Gastrocnemius medialis (tissue), 4 donors: ENCODE measurements at regions not wholly inside any gene's neighbourhood (a gene's known extent, or its start where the extent isn't known, plus 50 kb on each side); places are given as distances from the start of the nearest gene placed in this dataset.

Experiments
- ATAC-seq, 2 donors: fragments of 150-250 bp; one replicate each; pipeline ENCODE4 v1.9.1; 2016
- DNase-seq, 2 donors: peaks; one replicate each; pipeline ENCODE4 v3.0.0-alpha.2; 2019
- H3K27ac ChIP-seq, 4 donors: fragments of 200-600 bp; sonication (generic); 1 replicate in 1 of 4; 2 replicates in 3 of 4; pipeline ENCODE4 v1.5.1; 2016 to 2018; ENCODE audit warnings: mild to moderate bottlenecking in 2 of 4, moderate library complexity in 1 of 4
- H3K27me3 ChIP-seq, 3 donors: fragments of 200-600 bp; sonication (generic) in 2 of 3; 1 replicate in 1 of 3; 2 replicates in 2 of 3; pipeline versions ENCODE4 v1.5.1 to v1.6.0; 2016 to 2019; ENCODE audit warnings: mild to moderate bottlenecking in 1 of 3, moderate library complexity in 1 of 3
- H3K36me3 ChIP-seq, 2 donors: fragments of 200-600 bp; sonication (generic) in 1 of 2; one replicate each; pipeline ENCODE4 v1.5.1; 2017 to 2018
- H3K4me1 ChIP-seq, 2 donors: fragments of 200-600 bp; sonication (generic) in 1 of 2; one replicate each; pipeline ENCODE4 v1.5.1; 2016 to 2017; ENCODE audit warnings: mild to moderate bottlenecking in 2 of 2
- H3K4me3 ChIP-seq, 4 donors: fragments of 200-600 bp; sonication (generic) in 3 of 4; 1 replicate in 1 of 4; 2 replicates in 3 of 4; pipeline ENCODE4 v1.5.1; 2016 to 2019; ENCODE audit warnings: mild to moderate bottlenecking in 2 of 4
- H3K9me3 ChIP-seq, 3 donors: fragments of 200-600 bp; sonication (generic) in 2 of 3; 1 replicate in 1 of 3; 2 replicates in 2 of 3; pipeline ENCODE4 v1.5.1; 2016 to 2019
- POLR2A ChIP-seq, 2 donors: fragments of 450-650 bp; IDR thresholded peaks; one replicate each; pipeline ENCODE4 v1.6.1; 2017; ENCODE audit warnings: antibody characterized with exemption in 2 of 2, mild to moderate bottlenecking in 2 of 2, moderate library complexity in 2 of 2
- in situ Hi-C, 4 donors: fragments of 200-750 bp; cut with MboI; loops; one replicate each; pipeline versions ENCODE4 v1.15.0 to v1.8.0; 2017; ENCODE audit warnings: low sequenced_read_pairs in 4 of 4
- intact Hi-C: fragments of 100-400 bp; cut with DNase I; formaldehyde crosslinking; loops from one replicate; pipeline ENCODE4 v1.15.1; 2023; ENCODE audit warnings: low total_unique reads
- TF ChIP-seq, protein P1 (sequence below), 5 experiments: fragments of 450-650 bp in 3 of 5; fragments of 200-600 bp in 2 of 5; sonication (generic) in 2 of 5; IDR thresholded peaks in 4 of 5; conservative IDR thresholded peaks in 1 of 5; 1 replicate in 4 of 5; 2 replicates in 1 of 5; pipeline ENCODE4 v1.5.1; 2016 to 2019; ENCODE audit warnings: antibody characterized with exemption in 5 of 5, mild to moderate bottlenecking in 3 of 5, moderate library complexity in 3 of 5

GRCh38 chr6:135651964-135652755 lies 154.6 kb upstream of the AHI1 start:
- Histone ChIP-seq H3K27ac (no peak overlapping the region), H3K9me3 (peaks cover 0 to 7% (median 0%) of the 10 kb centered on the region in 3 donors), H3K36me3 (no peaks in the 10 kb centered on the region), H3K4me1 (no peaks in the 10 kb centered on the region), H3K4me3 (no peak overlapping the region), H3K27me3 (no peaks in the 10 kb centered on the region)
- no peak for DNase-seq
- ATAC-seq = no peak
- TF ChIP-seq, protein P1, sequence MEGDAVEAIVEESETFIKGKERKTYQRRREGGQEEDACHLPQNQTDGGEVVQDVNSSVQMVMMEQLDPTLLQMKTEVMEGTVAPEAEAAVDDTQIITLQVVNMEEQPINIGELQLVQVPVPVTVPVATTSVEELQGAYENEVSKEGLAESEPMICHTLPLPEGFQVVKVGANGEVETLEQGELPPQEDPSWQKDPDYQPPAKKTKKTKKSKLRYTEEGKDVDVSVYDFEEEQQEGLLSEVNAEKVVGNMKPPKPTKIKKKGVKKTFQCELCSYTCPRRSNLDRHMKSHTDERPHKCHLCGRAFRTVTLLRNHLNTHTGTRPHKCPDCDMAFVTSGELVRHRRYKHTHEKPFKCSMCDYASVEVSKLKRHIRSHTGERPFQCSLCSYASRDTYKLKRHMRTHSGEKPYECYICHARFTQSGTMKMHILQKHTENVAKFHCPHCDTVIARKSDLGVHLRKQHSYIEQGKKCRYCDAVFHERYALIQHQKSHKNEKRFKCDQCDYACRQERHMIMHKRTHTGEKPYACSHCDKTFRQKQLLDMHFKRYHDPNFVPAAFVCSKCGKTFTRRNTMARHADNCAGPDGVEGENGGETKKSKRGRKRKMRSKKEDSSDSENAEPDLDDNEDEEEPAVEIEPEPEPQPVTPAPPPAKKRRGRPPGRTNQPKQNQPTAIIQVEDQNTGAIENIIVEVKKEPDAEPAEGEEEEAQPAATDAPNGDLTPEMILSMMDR (IDR thresholded peaks at IDR 0.05 in 4 of 5, conservative IDR thresholded peaks at IDR 0.05 in 1 of 5) = no peak
- TF ChIP-seq POLR2A (IDR thresholded peaks at IDR 0.05) = no peak
- in situ Hi-C loops (no loop called here), intact Hi-C loops (no loop called here)

DNA sequence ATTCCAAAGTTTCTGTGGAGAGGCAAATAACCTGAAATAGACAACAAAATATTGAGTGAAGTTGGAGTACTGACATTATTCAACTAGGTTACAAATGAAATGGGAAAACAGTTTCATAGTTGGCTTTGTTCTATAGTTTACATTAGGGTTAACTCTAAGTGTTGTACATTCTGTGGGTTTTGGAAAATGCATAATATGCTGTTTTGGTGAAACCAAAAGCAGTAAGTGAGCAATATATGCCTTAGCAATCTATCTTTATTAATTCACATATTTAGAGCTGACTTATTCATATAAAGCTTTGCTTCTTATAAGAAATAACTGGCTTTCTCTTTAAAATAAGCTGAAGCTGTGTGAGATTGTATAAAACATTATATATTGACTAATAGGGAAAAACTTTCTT lies 157.5 kb upstream of the AHI1 start:
- no peak for ATAC-seq
- DNase-seq = no peak
- Histone ChIP-seq H3K4me3 (no peak overlapping the region), H3K4me1 (no peaks in the 10 kb centered on the region), H3K27me3 (no peaks in the 10 kb centered on the region), H3K27ac (no peak overlapping the region), H3K9me3 (peaks cover 0 to 7% (median 0%) of the 10 kb centered on the region in 3 donors), H3K36me3 (no peaks in the 10 kb centered on the region)
- TF ChIP-seq, protein P1 (IDR thresholded peaks at IDR 0.05 in 4 of 5, conservative IDR thresholded peaks at IDR 0.05 in 1 of 5) = no peak
- TF ChIP-seq POLR2A (IDR thresholded peaks at IDR 0.05) = no peak
- in situ Hi-C loops (no loop called here), intact Hi-C loops (no loop called here)

DNA sequence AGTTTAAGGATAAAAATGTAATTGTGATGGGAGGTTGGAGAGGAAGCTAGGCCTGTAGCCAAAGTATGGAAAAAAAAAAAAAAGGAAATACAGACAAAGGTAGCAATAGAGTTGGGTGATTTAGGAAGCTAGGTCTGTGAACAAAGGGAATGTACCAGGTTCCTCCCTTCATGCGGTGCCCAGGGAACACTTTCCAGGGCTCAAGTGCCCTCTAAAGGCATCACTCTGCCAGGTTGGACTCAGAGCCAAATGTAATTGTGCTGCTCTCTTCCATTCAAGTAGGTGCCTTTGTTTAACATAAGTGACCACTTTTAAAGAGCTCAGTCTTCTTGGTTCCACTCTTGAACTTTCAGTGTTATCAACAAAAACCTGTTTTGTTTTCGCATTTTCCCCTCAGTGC lies 159.7 kb upstream of the AHI1 start:
- no peak overlapping the region for H3K27ac ChIP-seq
- ATAC-seq = no peak
- peaks cover 0 to 7% (median 0%) of the 10 kb centered on the region in 3 donors for H3K9me3 ChIP-seq
- H3K36me3 ChIP-seq = no peaks in the 10 kb centered on the region
- H3K27me3 ChIP-seq = no peaks in the 10 kb centered on the region
- TF ChIP-seq, protein P1 (IDR thresholded peaks at IDR 0.05 in 4 of 5, conservative IDR thresholded peaks at IDR 0.05 in 1 of 5) = no peak
- no peak for TF ChIP-seq POLR2A (IDR thresholded peaks at IDR 0.05)
- in situ Hi-C loops (no loop called here), intact Hi-C loops (loop anchor here (2.0 kb wide), 1 partner anchor 76 kb away; no protein-coding TSS in a partner anchor)
- no peaks in the 10 kb centered on the region for H3K4me1 ChIP-seq
- no peak for DNase-seq
- H3K4me3 ChIP-seq = no peak overlapping the region

- Histone ChIP-seq H3K9me3 (peaks cover 0 to 7% (median 0%) of the 10 kb centered on the region in 3 donors), H3K36me3 (no peaks in the 10 kb centered on the region), H3K27me3 (no peaks in the 10 kb centered on the region), H3K27ac (no peak overlapping the region), H3K4me3 (no peak overlapping the region), H3K4me1 (no peaks in the 10 kb centered on the region)
- ATAC-seq (no peak), DNase-seq (no peak)
- in situ Hi-C loops (no loop called here), intact Hi-C loops (no loop called here)
- TF ChIP-seq, protein P1 (IDR thresholded peaks at IDR 0.05 in 4 of 5, conservative IDR thresholded peaks at IDR 0.05 in 1 of 5) = no peak
- TF ChIP-seq POLR2A (IDR thresholded peaks at IDR 0.05) = no peak
Observed at GRCh38 chr6:135658481-135658880, 160.9 kb upstream of the AHI1 start.
